Mucosa of descending colon (tissue), 3 donors: ENCODE measurements at regions not wholly inside any gene's neighbourhood (a gene's known extent, or its start where the extent isn't known, plus 50 kb on each side); places are given as distances from the start of the nearest gene placed in this dataset.

ENCODE experiments used
- ATAC-seq: fragments of 200-7000 bp; cut with Tn5 transposase; one replicate; pipeline ENCODE4 v1.9.1; 2020; ENCODE audit warnings: mild to moderate bottlenecking, moderate library complexity
- DNase-seq, 3 donors: peaks; one replicate each; pipeline ENCODE4 v3.0.0-alpha.2; 2020
- H3K36me3 ChIP-seq: fragments of 200-600 bp; one replicate; pipeline ENCODE4 v1.8.0; 2021; ENCODE audit warnings: low read depth, mild to moderate bottlenecking
- H3K4me1 ChIP-seq: fragments of 200-600 bp; one replicate; pipeline ENCODE4 v1.8.0; 2021; ENCODE audit warnings: low read depth, mild to moderate bottlenecking
- H3K4me3 ChIP-seq: fragments of 200-600 bp; one replicate; pipeline ENCODE4 v1.8.0; 2021; ENCODE audit warnings: mild to moderate bottlenecking
- H3K9me3 ChIP-seq: fragments of 200-600 bp; one replicate; pipeline ENCODE4 v1.8.0; 2021; ENCODE audit warnings: mild to moderate bottlenecking
- CTCF ChIP-seq: fragments of 200-600 bp; IDR thresholded peaks from one replicate; pipeline ENCODE4 v1.8.0; 2022; ENCODE audit warnings: antibody characterized with exemption, mild to moderate bottlenecking
- intact Hi-C, 2 donors: fragments of 100-400 bp; cut with DNase I in 1 of 2; cut with micrococcal nuclease in 1 of 2; formaldehyde crosslinking; loops; one replicate each; pipeline versions ENCODE4 v1.11.0 to v1.11.1; 2022; cut with DNase I, micrococcal nuclease
- donor health status: DM: no; HTN: no; CAD: no; lungs with moderate emphysema.
- donor health status: DM: no; HTN: no; CAD: no.
- donor health status: DM: no; HTN: yes; CAD: no.

- TF ChIP-seq CTCF = no peak
- Histone ChIP-seq H3K4me1 (no peaks in the 10 kb centered on the region), H3K4me3 (no peak overlapping the region), H3K9me3 (no peaks in the 10 kb centered on the region), H3K36me3 (no peaks in the 10 kb centered on the region)
- ATAC-seq = no peak
- no peak for DNase-seq
- intact Hi-C loops = no loop called here
Observed at GRCh38 chr3:30155755-30156154, 450.6 kb upstream of the TGFBR2 start.

GRCh38 chr3:30156586-30157498 is 449.6 kb upstream of the TGFBR2 start:
- no peak for TF ChIP-seq CTCF
- H3K4me3 ChIP-seq = no peak overlapping the region
- no peaks in the 10 kb centered on the region for H3K36me3 ChIP-seq
- ATAC-seq (no peak), DNase-seq (no peak)
- H3K9me3 ChIP-seq = no peaks in the 10 kb centered on the region
- intact Hi-C loops = no loop called here
- H3K4me1 ChIP-seq = no peaks in the 10 kb centered on the region

- H3K36me3 ChIP-seq = no peaks in the 10 kb centered on the region
- no peak overlapping the region for H3K4me3 ChIP-seq
- no peaks in the 10 kb centered on the region for H3K4me1 ChIP-seq
- H3K9me3 ChIP-seq = no peaks in the 10 kb centered on the region
- TF ChIP-seq CTCF = no peak
- ATAC-seq = no peak
- peak in 1 of 3 donors; percentile 2 for DNase-seq
- intact Hi-C loops = no loop called here
Observed at GRCh38 chr3:30161375-30161774, 445.0 kb upstream of the TGFBR2 start.

- Histone ChIP-seq H3K9me3 (no peaks in the 10 kb centered on the region), H3K4me3 (no peak overlapping the region), H3K36me3 (no peaks in the 10 kb centered on the region), H3K4me1 (no peaks in the 10 kb centered on the region)
- intact Hi-C loops = no loop called here
- no peak for ATAC-seq
- no peak for DNase-seq
- no peak for TF ChIP-seq CTCF
Observed at GRCh38 chr3:30162579-30162978, 443.8 kb upstream of the TGFBR2 start.

GRCh38 chr3:30166535-30166934 is 439.9 kb upstream of the TGFBR2 start:
- Histone ChIP-seq H3K4me1 (no peaks in the 10 kb centered on the region), H3K4me3 (no peak overlapping the region), H3K9me3 (no peaks in the 10 kb centered on the region), H3K36me3 (no peaks in the 10 kb centered on the region)
- intact Hi-C loops = no loop called here
- no peak for TF ChIP-seq CTCF
- ATAC-seq (no peak), DNase-seq (no peak)
